ENCODE measurements at regions not wholly inside any gene's neighbourhood (a gene's known extent, or its start where the extent isn't known, plus 50 kb on each side); places are given as distances from the start of the nearest gene placed in this dataset.

DNA sequence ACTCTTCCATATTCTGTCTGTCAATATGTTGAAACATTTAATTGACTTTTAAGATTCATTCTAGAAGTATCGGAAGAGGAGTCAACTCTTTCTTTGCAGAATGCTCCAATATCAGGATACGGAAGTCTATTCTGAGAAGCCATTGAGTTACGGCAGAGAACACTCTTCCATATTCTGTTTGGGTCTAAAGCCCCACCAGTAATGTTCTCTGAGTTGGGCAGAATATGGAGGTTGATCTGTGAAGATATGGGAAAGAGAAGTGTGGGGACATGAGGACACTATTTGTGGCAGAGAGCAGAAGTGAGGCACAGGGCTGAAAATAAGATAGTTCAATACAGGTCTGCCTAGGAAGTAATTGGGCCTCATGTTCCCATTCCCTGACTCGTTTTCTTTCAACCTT is 300.0 kb downstream of the DIRAS2 start:
- TF ChIP-seq, protein P1, sequence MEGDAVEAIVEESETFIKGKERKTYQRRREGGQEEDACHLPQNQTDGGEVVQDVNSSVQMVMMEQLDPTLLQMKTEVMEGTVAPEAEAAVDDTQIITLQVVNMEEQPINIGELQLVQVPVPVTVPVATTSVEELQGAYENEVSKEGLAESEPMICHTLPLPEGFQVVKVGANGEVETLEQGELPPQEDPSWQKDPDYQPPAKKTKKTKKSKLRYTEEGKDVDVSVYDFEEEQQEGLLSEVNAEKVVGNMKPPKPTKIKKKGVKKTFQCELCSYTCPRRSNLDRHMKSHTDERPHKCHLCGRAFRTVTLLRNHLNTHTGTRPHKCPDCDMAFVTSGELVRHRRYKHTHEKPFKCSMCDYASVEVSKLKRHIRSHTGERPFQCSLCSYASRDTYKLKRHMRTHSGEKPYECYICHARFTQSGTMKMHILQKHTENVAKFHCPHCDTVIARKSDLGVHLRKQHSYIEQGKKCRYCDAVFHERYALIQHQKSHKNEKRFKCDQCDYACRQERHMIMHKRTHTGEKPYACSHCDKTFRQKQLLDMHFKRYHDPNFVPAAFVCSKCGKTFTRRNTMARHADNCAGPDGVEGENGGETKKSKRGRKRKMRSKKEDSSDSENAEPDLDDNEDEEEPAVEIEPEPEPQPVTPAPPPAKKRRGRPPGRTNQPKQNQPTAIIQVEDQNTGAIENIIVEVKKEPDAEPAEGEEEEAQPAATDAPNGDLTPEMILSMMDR (IDR thresholded peaks at IDR 0.05): no peak
- TF ChIP-seq POLR2A (IDR thresholded peaks at IDR 0.05): no peak
